ENCODE measurements at regions not wholly inside any gene's neighbourhood (a gene's known extent, or its start where the extent isn't known, plus 50 kb on each side); places are given as distances from the start of the nearest gene placed in this dataset.

DNA sequence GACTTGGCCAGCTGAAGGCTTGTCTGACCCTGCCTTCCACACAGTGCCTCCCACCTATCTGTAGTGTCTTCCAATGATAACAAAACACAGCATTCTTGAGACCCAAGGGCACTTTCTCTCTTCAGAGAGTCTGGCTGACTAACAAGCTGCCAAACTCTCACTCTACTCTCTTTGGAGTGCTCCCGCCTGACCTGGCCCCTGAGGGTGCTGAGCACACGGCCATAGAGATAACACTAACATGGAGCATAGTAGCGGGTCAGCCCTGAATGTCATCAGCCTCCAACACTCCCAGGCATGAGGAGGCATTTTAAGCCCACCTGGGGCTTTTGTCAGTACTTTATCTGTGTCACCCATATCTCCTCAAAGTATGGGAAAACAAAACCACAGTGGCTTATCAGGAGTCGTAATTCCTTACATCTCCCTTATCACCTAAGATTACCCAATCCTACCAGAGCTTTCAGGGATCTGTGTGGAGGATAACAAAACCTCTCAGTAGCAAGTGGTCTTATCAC is 160.3 kb upstream of the TCF4 start:
- DNase-seq (ENCODE audit: low read depth), result no peak
- TF ChIP-seq, protein P1, sequence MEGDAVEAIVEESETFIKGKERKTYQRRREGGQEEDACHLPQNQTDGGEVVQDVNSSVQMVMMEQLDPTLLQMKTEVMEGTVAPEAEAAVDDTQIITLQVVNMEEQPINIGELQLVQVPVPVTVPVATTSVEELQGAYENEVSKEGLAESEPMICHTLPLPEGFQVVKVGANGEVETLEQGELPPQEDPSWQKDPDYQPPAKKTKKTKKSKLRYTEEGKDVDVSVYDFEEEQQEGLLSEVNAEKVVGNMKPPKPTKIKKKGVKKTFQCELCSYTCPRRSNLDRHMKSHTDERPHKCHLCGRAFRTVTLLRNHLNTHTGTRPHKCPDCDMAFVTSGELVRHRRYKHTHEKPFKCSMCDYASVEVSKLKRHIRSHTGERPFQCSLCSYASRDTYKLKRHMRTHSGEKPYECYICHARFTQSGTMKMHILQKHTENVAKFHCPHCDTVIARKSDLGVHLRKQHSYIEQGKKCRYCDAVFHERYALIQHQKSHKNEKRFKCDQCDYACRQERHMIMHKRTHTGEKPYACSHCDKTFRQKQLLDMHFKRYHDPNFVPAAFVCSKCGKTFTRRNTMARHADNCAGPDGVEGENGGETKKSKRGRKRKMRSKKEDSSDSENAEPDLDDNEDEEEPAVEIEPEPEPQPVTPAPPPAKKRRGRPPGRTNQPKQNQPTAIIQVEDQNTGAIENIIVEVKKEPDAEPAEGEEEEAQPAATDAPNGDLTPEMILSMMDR (IDR thresholded peaks at IDR 0.05; ENCODE audit: insufficient read depth, low read depth, low read length, missing control alignments), result no peak
- H3K4me3 ChIP-seq (ENCODE audit: low read length), result no peak overlapping the region

DNA sequence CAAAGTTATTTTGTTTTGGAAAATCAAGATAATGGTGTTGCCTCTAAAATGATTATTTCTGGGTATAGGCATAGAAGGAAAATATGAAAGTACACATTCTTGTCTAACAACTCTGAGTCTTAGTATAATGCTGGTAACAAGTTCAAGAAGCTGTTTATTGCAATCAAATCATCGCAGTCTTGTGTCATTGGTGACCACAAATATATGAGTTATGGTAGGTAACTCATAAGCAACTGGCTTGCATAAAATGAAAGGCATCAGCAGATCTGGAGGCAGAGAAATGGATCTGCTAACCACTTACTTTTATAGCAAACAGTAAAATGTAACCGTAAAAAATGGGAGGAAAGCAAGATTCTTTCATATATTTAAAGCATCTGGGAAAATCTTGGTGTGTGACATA is 156.2 kb upstream of the TCF4 start:
- TF ChIP-seq, protein P1 (IDR thresholded peaks at IDR 0.05; ENCODE audit: insufficient read depth, low read depth, low read length, missing control alignments), result no peak
- DNase-seq (ENCODE audit: low read depth), result no peak
- H3K4me3 ChIP-seq (ENCODE audit: low read length), result no peak overlapping the region

DNA sequence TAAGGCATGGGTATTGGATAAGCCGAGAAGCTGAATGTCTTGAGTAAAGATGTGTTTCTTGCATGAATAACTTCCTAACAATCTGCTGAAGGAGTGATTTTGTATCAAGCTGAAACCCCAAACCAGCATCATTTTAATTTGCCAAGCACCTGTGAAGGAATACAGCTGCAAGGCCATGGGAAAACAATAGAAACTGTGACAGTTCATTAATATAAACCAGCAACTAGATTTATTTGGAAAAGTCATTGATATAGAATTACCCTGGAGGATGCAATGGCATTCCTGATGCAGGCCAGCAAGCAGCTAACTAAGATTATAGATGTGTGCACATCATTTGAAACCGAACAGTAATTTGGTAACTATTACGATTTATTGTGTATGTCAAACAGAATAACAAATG is 155.7 kb upstream of the TCF4 start:
- no peak for DNase-seq (ENCODE audit: low read depth)
- no peak overlapping the region for H3K4me3 ChIP-seq (ENCODE audit: low read length)
- TF ChIP-seq, protein P1 (IDR thresholded peaks at IDR 0.05; ENCODE audit: insufficient read depth, low read depth, low read length, missing control alignments), result no peak

DNA sequence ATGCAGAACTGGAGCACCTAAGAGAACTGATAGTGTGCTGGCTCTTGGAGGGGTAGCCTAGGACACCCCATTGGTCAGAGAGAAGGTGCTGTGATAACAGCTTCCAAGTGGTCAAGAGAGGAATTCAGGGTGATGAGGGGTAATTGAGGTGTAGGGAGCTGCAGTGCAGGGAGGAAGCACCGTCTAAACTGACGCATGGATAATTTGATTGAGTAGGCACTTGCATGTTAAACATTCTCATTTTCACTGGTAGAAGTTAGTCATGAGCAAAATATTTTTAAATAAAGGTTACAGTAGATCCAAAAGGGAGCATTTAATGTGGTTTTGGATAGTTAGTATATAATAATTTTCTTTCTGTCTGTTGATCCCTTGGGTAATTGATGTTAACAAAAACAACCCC is 155.1 kb upstream of the TCF4 start:
- DNase-seq (ENCODE audit: low read depth), result no peak
- no peak overlapping the region for H3K4me3 ChIP-seq (ENCODE audit: low read length)
- TF ChIP-seq, protein P1 (IDR thresholded peaks at IDR 0.05; ENCODE audit: insufficient read depth, low read depth, low read length, missing control alignments), result no peak

DNA sequence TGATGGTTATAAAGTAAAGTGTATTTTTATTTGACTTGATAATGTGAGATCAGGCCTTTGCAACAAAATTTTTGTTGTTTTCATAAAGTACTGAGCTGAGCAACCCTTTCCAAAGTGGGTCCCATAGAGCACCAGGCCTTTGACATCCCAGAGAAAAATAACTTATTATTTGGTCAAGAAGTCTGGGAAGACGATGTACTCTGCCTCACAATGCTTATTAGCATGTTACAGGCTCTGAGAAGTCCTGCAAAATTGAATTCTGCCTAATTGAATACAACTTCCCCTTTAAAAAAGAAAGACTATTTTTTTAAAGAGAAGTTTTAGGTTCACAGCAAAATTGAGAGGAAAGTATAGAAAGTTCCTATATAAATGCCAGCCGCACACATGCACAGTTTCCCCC is 151.5 kb upstream of the TCF4 start:
- DNase-seq (ENCODE audit: low read depth), result no peak
- no peak overlapping the region for H3K4me3 ChIP-seq (ENCODE audit: low read length)
- TF ChIP-seq, protein P1 (IDR thresholded peaks at IDR 0.05; ENCODE audit: insufficient read depth, low read depth, low read length, missing control alignments), result no peak

DNA sequence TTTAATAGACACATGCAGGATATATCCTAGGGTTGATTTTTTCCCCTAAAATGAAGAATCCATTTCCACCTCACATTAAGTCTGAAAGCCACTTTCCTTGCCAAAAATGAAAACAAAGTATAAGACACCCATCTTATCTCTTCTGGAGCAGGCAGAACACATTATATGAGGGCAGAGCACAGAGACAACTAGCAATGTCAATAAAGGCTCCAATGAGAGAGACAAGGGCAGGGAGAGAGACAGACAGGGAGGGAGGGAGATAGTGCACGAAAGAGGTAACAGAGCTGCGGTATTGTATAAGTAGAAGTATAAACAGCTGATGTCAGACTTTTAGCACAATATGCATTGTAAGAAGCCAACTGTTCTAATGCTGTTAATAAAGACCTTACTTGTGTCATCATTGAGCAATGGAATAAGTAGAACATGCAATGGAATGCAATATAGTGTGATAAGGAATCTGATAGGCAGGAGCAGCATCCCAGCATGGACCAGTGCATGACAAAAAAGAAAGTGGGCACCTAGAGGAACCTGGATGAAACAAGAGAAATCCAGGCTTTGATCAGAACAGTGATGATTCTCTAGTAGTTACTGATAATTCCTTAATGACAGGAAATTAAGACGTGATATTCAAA is 150.6 kb upstream of the TCF4 start:
- H3K4me3 ChIP-seq (ENCODE audit: low read length), result no peak overlapping the region
- no peak for DNase-seq (ENCODE audit: low read depth)
- TF ChIP-seq, protein P1 (IDR thresholded peaks at IDR 0.05; ENCODE audit: insufficient read depth, low read depth, low read length, missing control alignments), result no peak
